ENCODE measurements at regions not wholly inside any gene's neighbourhood (a gene's known extent, or its start where the extent isn't known, plus 50 kb on each side); places are given as distances from the start of the nearest gene placed in this dataset.

DNA sequence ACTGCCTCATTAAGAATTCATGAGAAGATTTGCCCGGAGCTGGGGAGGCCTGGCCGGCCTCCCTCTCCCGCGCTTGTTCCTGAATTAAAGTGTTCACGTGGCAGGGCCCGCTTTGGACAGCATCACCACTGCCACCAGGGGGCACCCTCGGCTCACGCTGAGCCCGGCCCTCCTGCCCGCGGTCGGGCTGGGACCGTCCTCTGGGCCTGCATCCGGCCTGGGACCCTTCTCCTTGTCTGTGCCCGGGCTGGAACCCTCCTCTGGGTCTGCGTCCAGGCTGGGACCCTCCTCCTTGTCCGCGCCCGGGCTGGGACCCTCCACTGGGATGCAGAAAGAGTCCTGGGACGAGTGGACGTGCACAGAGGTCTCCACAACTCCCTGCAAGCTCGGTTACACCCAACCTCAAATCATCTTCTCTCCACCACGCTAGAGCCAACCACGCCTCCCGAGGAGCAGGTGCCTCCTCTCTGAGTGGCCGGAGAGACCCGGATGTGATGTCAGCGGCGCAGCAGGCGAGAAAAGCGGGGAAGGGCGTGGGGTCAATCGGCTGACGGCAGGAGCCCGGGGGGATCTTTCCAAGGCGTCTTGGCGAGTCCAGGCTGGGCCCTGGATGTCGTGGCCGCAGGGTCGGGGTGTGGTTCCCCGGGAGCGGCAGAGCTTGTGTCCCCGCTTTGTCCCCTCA lies 50.9 kb upstream of the DACT2 start (continued):
- TF ChIP-seq, protein P1, sequence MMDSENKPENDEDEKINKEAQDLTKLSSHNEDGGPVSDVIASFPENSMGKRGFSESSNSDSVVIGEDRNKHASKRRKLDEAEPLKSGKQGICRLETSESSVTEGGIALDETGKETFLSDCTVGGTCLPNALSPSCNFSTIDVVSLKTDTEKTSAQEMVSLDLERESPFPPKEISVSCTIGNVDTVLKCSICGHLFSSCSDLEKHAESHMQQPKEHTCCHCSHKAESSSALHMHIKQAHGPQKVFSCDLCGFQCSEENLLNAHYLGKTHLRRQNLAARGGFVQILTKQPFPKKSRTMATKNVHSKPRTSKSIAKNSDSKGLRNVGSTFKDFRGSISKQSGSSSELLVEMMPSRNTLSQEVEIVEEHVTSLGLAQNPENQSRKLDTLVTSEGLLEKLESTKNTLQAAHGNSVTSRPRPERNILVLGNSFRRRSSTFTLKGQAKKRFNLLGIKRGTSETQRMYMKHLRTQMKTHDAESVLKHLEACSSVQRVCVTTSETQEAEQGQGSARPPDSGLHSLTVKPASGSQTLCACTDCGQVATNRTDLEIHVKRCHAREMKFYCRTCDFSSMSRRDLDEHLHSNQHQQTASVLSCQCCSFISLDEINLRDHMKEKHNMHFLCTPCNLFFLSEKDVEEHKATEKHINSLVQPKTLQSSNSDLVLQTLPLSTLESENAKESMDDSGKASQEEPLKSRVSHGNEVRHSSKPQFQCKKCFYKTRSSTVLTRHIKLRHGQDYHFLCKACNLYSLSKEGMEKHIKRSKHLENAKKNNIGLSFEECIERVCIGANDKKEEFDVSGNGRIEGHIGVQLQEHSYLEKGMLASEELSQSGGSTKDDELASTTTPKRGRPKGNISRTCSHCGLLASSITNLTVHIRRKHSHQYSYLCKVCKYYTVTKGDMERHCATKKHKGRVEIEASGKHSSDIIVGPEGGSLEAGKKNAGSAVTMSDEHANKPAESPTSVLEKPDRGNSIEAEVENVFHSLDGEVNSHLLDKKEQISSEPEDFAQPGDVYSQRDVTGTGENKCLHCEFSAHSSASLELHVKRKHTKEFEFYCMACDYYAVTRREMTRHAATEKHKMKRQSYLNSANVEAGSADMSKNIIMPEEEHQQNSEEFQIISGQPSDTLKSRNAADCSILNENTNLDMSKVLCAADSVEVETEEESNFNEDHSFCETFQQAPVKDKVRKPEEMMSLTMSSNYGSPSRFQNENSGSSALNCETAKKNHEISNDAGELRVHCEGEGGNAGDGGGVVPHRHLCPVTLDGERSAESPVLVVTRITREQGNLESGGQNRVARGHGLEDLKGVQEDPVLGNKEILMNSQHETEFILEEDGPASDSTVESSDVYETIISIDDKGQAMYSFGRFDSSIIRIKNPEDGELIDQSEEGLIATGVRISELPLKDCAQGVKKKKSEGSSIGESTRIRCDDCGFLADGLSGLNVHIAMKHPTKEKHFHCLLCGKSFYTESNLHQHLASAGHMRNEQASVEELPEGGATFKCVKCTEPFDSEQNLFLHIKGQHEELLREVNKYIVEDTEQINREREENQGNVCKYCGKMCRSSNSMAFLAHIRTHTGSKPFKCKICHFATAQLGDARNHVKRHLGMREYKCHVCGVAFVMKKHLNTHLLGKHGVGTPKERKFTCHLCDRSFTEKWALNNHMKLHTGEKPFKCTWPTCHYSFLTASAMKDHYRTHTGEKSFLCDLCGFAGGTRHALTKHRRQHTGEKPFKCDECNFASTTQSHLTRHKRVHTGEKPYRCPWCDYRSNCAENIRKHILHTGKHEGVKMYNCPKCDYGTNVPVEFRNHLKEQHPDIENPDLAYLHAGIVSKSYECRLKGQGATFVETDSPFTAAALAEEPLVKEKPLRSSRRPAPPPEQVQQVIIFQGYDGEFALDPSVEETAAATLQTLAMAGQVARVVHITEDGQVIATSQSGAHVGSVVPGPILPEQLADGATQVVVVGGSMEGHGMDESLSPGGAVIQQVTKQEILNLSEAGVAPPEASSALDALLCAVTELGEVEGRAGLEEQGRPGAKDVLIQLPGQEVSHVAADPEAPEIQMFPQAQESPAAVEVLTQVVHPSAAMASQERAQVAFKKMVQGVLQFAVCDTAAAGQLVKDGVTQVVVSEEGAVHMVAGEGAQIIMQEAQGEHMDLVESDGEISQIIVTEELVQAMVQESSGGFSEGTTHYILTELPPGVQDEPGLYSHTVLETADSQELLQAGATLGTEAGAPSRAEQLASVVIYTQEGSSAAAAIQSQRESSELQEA (CRISPR knock-in tag; IDR thresholded peaks at IDR 0.05; ENCODE audit: not compliant biosample characterization) = peak; percentile 41
- TF ChIP-seq MZF1 (CRISPR knock-in tag; IDR thresholded peaks at IDR 0.05; ENCODE audit: borderline replicate concordance) (no peak), ATRX (CRISPR knock-in tag; IDR thresholded peaks at IDR 0.05; ENCODE audit: borderline replicate concordance) (no peak), ZNF224 (CRISPR knock-in tag; IDR thresholded peaks at IDR 0.05) (0 out of 2 replicates have a peak, but pooled peaks have one; percentile 20), MIXL1 (CRISPR knock-in tag; IDR thresholded peaks at IDR 0.05) (0 out of 2 replicates have a peak, but pooled peaks have one; percentile 11), MTF2 (CRISPR knock-in tag; IDR thresholded peaks at IDR 0.05; ENCODE audit: borderline replicate concordance) (peak; percentile 79; the same call in 1 of the 2 replicates), MYC (CRISPR knock-in tag; IDR thresholded peaks at IDR 0.05; ENCODE audit: borderline replicate concordance) (peak; percentile 81; the same call in 1 of the 2 replicates), ARID2 (CRISPR knock-in tag; IDR thresholded peaks at IDR 0.05; ENCODE audit: borderline replicate concordance) (no peak)
- TF ChIP-seq, protein P2, sequence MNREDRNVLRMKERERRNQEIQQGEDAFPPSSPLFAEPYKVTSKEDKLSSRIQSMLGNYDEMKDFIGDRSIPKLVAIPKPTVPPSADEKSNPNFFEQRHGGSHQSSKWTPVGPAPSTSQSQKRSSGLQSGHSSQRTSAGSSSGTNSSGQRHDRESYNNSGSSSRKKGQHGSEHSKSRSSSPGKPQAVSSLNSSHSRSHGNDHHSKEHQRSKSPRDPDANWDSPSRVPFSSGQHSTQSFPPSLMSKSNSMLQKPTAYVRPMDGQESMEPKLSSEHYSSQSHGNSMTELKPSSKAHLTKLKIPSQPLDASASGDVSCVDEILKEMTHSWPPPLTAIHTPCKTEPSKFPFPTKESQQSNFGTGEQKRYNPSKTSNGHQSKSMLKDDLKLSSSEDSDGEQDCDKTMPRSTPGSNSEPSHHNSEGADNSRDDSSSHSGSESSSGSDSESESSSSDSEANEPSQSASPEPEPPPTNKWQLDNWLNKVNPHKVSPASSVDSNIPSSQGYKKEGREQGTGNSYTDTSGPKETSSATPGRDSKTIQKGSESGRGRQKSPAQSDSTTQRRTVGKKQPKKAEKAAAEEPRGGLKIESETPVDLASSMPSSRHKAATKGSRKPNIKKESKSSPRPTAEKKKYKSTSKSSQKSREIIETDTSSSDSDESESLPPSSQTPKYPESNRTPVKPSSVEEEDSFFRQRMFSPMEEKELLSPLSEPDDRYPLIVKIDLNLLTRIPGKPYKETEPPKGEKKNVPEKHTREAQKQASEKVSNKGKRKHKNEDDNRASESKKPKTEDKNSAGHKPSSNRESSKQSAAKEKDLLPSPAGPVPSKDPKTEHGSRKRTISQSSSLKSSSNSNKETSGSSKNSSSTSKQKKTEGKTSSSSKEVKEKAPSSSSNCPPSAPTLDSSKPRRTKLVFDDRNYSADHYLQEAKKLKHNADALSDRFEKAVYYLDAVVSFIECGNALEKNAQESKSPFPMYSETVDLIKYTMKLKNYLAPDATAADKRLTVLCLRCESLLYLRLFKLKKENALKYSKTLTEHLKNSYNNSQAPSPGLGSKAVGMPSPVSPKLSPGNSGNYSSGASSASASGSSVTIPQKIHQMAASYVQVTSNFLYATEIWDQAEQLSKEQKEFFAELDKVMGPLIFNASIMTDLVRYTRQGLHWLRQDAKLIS (CRISPR knock-in tag; IDR thresholded peaks at IDR 0.05) = no peak
- TF ChIP-seq, protein P3, sequence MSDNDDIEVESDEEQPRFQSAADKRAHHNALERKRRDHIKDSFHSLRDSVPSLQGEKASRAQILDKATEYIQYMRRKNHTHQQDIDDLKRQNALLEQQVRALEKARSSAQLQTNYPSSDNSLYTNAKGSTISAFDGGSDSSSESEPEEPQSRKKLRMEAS (IDR thresholded peaks at IDR 0.05) = peak; percentile 83
- TF ChIP-seq, protein P4, sequence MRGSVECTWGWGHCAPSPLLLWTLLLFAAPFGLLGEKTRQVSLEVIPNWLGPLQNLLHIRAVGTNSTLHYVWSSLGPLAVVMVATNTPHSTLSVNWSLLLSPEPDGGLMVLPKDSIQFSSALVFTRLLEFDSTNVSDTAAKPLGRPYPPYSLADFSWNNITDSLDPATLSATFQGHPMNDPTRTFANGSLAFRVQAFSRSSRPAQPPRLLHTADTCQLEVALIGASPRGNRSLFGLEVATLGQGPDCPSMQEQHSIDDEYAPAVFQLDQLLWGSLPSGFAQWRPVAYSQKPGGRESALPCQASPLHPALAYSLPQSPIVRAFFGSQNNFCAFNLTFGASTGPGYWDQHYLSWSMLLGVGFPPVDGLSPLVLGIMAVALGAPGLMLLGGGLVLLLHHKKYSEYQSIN (CRISPR knock-in tag; IDR thresholded peaks at IDR 0.05; ENCODE audit: borderline replicate concordance) = no peak
- TF ChIP-seq, protein P5, sequence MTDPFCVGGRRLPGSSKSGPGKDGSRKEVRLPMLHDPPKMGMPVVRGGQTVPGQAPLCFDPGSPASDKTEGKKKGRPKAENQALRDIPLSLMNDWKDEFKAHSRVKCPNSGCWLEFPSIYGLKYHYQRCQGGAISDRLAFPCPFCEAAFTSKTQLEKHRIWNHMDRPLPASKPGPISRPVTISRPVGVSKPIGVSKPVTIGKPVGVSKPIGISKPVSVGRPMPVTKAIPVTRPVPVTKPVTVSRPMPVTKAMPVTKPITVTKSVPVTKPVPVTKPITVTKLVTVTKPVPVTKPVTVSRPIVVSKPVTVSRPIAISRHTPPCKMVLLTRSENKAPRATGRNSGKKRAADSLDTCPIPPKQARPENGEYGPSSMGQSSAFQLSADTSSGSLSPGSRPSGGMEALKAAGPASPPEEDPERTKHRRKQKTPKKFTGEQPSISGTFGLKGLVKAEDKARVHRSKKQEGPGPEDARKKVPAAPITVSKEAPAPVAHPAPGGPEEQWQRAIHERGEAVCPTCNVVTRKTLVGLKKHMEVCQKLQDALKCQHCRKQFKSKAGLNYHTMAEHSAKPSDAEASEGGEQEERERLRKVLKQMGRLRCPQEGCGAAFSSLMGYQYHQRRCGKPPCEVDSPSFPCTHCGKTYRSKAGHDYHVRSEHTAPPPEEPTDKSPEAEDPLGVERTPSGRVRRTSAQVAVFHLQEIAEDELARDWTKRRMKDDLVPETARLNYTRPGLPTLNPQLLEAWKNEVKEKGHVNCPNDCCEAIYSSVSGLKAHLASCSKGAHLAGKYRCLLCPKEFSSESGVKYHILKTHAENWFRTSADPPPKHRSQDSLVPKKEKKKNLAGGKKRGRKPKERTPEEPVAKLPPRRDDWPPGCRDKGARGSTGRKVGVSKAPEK (CRISPR knock-in tag; IDR thresholded peaks at IDR 0.05; ENCODE audit: borderline replicate concordance) = no peak

Data from HepG2 (cell line).